ENCODE measurements at regions not wholly inside any gene's neighbourhood (a gene's known extent, or its start where the extent isn't known, plus 50 kb on each side); places are given as distances from the start of the nearest gene placed in this dataset.
"Not testable (repeated sequence)": the region's sequence is repeated elsewhere in the genome, so short reads cannot be mapped to it uniquely, and the experiment has no call there.

DNA sequence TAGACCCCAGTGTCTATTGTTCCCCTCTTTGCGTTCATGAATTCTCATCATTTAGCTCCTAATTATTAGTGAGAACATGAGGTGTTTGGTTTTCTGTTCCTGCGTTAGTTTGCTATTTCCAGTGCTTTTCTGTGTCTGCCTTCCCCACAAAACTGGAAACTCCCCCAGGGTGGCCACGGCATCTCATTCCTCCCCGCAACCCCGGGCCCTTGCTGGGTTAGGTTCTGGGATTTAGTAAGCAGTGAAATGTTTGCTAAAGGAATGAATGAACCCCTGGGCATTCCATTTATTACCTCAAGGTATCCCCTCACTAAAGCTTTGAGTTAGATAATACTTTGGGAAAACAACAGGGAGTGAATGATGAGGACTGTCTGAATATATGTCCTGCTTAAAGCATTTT is 142.9 kb downstream of the GLUL start:
- Histone ChIP-seq H3K4me2 (ENCODE audit: low read length) (no peak overlapping the region), H3K4me3 (ENCODE audit: low read depth, low read length, poor library complexity, severe bottlenecking) (no peak overlapping the region), H2AFZ (ENCODE audit: low read length) (no peak overlapping the region)

DNA sequence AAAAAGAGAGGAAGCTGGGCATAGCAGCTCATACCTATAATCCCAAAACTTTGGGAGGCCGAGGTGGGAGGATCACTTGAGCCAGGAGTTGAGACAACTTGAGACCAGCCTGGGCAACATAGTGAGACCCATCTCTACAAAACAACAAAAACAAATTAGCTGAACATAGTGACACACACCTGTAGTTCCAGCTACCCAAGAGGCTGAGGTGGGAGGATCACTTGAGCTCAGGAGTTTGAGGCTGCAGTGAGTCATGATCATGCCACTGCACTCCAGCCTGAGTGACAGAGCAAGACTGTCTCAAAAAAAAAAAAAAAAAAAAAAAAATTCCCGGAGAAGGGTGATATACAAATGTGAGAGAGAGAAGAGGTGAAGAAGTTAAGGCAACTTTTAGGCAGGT is 143.8 kb downstream of the GLUL start:
- H3K27ac ChIP-seq (ENCODE audit: low read depth, low read length, poor library complexity, severe bottlenecking); H3K4me3 ChIP-seq (ENCODE audit: low read depth, low read length, poor library complexity, severe bottlenecking); H3K9me3 ChIP-seq (ENCODE audit: low read length): not testable (repeated sequence)

More for the DNA sequence above, 142.9 kb downstream of the GLUL start:
- Histone ChIP-seq H3K27me3 (ENCODE audit: insufficient read depth, low read length) (no peaks in the 10 kb centered on the region), H3K79me2 (ENCODE audit: insufficient read depth, low read length) (no peaks in the 10 kb centered on the region), H3K4me1 (ENCODE audit: insufficient read depth, low read length, severe bottlenecking) (no peaks in the 10 kb centered on the region), H3K9ac (ENCODE audit: low read length) (no peak overlapping the region), H3K9me2 (ENCODE audit: low read depth, low read length) (no peaks in the 10 kb centered on the region), H4K20me1 (ENCODE audit: insufficient read depth, low read length) (no peaks in the 10 kb centered on the region), H3K27ac (ENCODE audit: low read depth, low read length, poor library complexity, severe bottlenecking) (no peak overlapping the region), H3K9me3 (ENCODE audit: low read length) (no peaks in the 10 kb centered on the region), H3K36me3 (ENCODE audit: insufficient read depth, low read length) (no peaks in the 10 kb centered on the region), H3F3A (ENCODE audit: insufficient read depth, low read length) (no peaks in the 10 kb centered on the region)
- no peak for TF ChIP-seq EZH2 (IDR thresholded peaks at IDR 0.05; ENCODE audit: borderline replicate concordance, low read length)
- TF ChIP-seq, protein P1, sequence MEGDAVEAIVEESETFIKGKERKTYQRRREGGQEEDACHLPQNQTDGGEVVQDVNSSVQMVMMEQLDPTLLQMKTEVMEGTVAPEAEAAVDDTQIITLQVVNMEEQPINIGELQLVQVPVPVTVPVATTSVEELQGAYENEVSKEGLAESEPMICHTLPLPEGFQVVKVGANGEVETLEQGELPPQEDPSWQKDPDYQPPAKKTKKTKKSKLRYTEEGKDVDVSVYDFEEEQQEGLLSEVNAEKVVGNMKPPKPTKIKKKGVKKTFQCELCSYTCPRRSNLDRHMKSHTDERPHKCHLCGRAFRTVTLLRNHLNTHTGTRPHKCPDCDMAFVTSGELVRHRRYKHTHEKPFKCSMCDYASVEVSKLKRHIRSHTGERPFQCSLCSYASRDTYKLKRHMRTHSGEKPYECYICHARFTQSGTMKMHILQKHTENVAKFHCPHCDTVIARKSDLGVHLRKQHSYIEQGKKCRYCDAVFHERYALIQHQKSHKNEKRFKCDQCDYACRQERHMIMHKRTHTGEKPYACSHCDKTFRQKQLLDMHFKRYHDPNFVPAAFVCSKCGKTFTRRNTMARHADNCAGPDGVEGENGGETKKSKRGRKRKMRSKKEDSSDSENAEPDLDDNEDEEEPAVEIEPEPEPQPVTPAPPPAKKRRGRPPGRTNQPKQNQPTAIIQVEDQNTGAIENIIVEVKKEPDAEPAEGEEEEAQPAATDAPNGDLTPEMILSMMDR (IDR thresholded peaks at IDR 0.05; ENCODE audit: low read length): no peak

DNA sequence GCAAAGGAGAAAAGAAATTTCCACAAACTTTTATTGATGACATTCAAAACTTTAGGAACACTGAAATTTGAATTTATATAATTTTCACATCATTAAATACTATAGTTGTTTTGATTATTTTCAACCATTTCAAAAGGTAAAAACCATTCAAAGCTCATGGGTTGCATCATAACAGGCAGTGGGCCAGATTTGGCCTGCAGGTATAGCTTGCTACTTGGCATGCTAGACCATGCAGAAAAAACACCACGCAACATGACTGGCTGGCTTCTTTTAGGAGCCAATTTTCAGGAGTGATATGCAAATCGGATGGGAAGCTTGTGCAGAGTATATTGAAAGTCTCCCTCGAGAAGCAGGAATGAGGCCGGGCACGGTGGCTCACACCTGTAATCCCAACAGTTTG is 144.8 kb downstream of the GLUL start:
- no peak overlapping the region for H3K27ac ChIP-seq (ENCODE audit: low read depth, low read length, poor library complexity, severe bottlenecking)
- no peak overlapping the region for H3K9ac ChIP-seq (ENCODE audit: low read length)
- H3K4me3 ChIP-seq (ENCODE audit: low read depth, low read length, poor library complexity, severe bottlenecking): no peak overlapping the region
- no peaks in the 10 kb centered on the region for H4K20me1 ChIP-seq (ENCODE audit: insufficient read depth, low read length)
- TF ChIP-seq, protein P1 (IDR thresholded peaks at IDR 0.05; ENCODE audit: low read length): no peak
- TF ChIP-seq EZH2 (IDR thresholded peaks at IDR 0.05; ENCODE audit: borderline replicate concordance, low read length): no peak
- H3K36me3 ChIP-seq (ENCODE audit: insufficient read depth, low read length): no peaks in the 10 kb centered on the region
- no peak overlapping the region for H3K4me2 ChIP-seq (ENCODE audit: low read length)
- H3K27me3 ChIP-seq (ENCODE audit: insufficient read depth, low read length): no peaks in the 10 kb centered on the region
- no peak overlapping the region for H2AFZ ChIP-seq (ENCODE audit: low read length)
- no peaks in the 10 kb centered on the region for H3K9me3 ChIP-seq (ENCODE audit: low read length)
- H3K9me2 ChIP-seq (ENCODE audit: low read depth, low read length): no peaks in the 10 kb centered on the region
- no peaks in the 10 kb centered on the region for H3K4me1 ChIP-seq (ENCODE audit: insufficient read depth, low read length, severe bottlenecking)
- H3K79me2 ChIP-seq (ENCODE audit: insufficient read depth, low read length): no peaks in the 10 kb centered on the region
- no peaks in the 10 kb centered on the region for H3F3A ChIP-seq (ENCODE audit: insufficient read depth, low read length)

More for the DNA sequence above, 143.8 kb downstream of the GLUL start:
- not testable (repeated sequence) for H3F3A ChIP-seq (ENCODE audit: insufficient read depth, low read length); H3K4me2 ChIP-seq (ENCODE audit: low read length); H3K9ac ChIP-seq (ENCODE audit: low read length); H3K9me2 ChIP-seq (ENCODE audit: low read depth, low read length); H2AFZ ChIP-seq (ENCODE audit: low read length); H3K79me2 ChIP-seq (ENCODE audit: insufficient read depth, low read length); H4K20me1 ChIP-seq (ENCODE audit: insufficient read depth, low read length); H3K4me1 ChIP-seq (ENCODE audit: insufficient read depth, low read length, severe bottlenecking); H3K36me3 ChIP-seq (ENCODE audit: insufficient read depth, low read length); H3K27me3 ChIP-seq (ENCODE audit: insufficient read depth, low read length)

DNA sequence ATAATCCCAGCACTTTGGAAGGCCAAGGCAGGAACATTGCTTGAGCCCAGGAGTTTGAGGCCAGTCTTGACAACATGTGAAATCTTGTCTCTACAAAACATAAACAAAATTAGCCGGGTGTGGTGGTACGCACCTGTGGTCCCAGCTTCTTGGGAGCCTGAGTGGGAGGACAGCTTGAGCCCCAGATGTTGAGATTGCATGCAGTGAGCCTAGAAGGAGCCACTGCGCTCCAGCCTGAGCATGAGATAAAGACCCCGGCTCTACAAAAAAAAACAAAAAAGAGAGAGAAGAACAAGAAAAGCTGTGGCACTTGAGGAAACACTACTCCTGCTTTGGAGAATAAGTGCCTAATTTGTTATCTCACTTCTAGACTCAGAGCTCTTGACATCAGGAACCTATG is 146.6 kb downstream of the GLUL start:
- Histone ChIP-seq H3K27ac (ENCODE audit: low read depth, low read length, poor library complexity, severe bottlenecking) (no peak overlapping the region), H3K4me1 (ENCODE audit: insufficient read depth, low read length, severe bottlenecking) (no peaks in the 10 kb centered on the region), H3F3A (ENCODE audit: insufficient read depth, low read length) (no peaks in the 10 kb centered on the region), H3K9me3 (ENCODE audit: low read length) (no peaks in the 10 kb centered on the region), H3K79me2 (ENCODE audit: insufficient read depth, low read length) (no peaks in the 10 kb centered on the region), H3K4me3 (ENCODE audit: low read depth, low read length, poor library complexity, severe bottlenecking) (no peak overlapping the region), H3K27me3 (ENCODE audit: insufficient read depth, low read length) (no peaks in the 10 kb centered on the region), H3K36me3 (ENCODE audit: insufficient read depth, low read length) (no peaks in the 10 kb centered on the region), H4K20me1 (ENCODE audit: insufficient read depth, low read length) (no peaks in the 10 kb centered on the region), H3K9ac (ENCODE audit: low read length) (no peak overlapping the region), H3K4me2 (ENCODE audit: low read length) (no peak overlapping the region), H3K9me2 (ENCODE audit: low read depth, low read length) (no peaks in the 10 kb centered on the region), H2AFZ (ENCODE audit: low read length) (no peak overlapping the region)
- TF ChIP-seq, protein P1 (IDR thresholded peaks at IDR 0.05; ENCODE audit: low read length): no peak
- TF ChIP-seq EZH2 (IDR thresholded peaks at IDR 0.05; ENCODE audit: borderline replicate concordance, low read length): no peak

Measured in OCI-LY1 (cell line).